WTC11 (cell line): ENCODE measurements at regions not wholly inside any gene's neighbourhood (a gene's known extent, or its start where the extent isn't known, plus 50 kb on each side); places are given as distances from the start of the nearest gene placed in this dataset.

Experiments used
- ATAC-seq: fragments of 200-7000 bp; cut with Tn5 transposase; 2 replicates; pipeline ENCODE4 v1.10.0; 2021; ENCODE audit warnings: mild to moderate bottlenecking, moderate library complexity
- CTCF ChIA-PET: fragments of 300-600 bp; sonication (Branson Sonifier 250); formaldehyde crosslinking; loops from one replicate; lab custom pipeline; 2021; ENCODE audit warnings: antibody characterized with exemption; lab: Charles Lee
- POLR2A ChIA-PET: fragments of 350-600 bp; sonication (Branson Sonifier 250); formaldehyde crosslinking; loops from one replicate; lab custom pipeline; 2021; ENCODE audit warnings: antibody characterized with exemption; lab: Charles Lee
- DNase-seq: peaks from one replicate; pipeline ENCODE4 v3.0.0; 2021; ENCODE audit warnings: low spot score
- H3K27ac Mint-ChIP-seq: 2 replicates; pipeline ENCODE4 v1.8.0; 2021; ENCODE audit warnings: mixed read lengths
- H3K27me3 Mint-ChIP-seq: 2 replicates; pipeline ENCODE4 v1.8.0; 2021; ENCODE audit warnings: low read depth, mild to moderate bottlenecking, moderate library complexity, mixed read lengths
- H3K36me3 Mint-ChIP-seq: 2 replicates; pipeline ENCODE4 v1.8.0; 2021; ENCODE audit warnings: mixed read lengths
- H3K4me1 Mint-ChIP-seq: 2 replicates; pipeline ENCODE4 v1.8.0; 2022; ENCODE audit warnings: mixed read lengths
- H3K4me3 Mint-ChIP-seq: 2 replicates; pipeline ENCODE4 v1.8.0; 2021; ENCODE audit warnings: mild to moderate bottlenecking, moderate library complexity, mixed read lengths
- H3K9me3 Mint-ChIP-seq: 2 replicates; pipeline ENCODE4 v1.8.0; 2021; ENCODE audit warnings: mixed read lengths
- CREM ChIP-seq: sonication (generic); formaldehyde crosslinking; IDR thresholded peaks from 2 replicates; pipeline ENCODE4 v1.8.1; 2022; ENCODE audit warnings: mild to moderate bottlenecking, missing genetic modification reagents, moderate library complexity
- CTCF ChIP-seq: fragments of 200-600 bp; IDR thresholded peaks from 2 replicates; pipeline ENCODE4 v1.8.0; 2022; ENCODE audit warnings: antibody characterized with exemption
- FOXP4 ChIP-seq: sonication (generic); formaldehyde crosslinking; IDR thresholded peaks from 2 replicates; pipeline ENCODE4 v1.8.0; 2022; ENCODE audit warnings: mild to moderate bottlenecking, missing genetic modification reagents
- JUN ChIP-seq: sonication (generic); formaldehyde crosslinking; IDR thresholded peaks from 2 replicates; pipeline ENCODE4 v1.8.0; 2023; ENCODE audit warnings: mild to moderate bottlenecking, missing genetic modification reagents
- KAT7 ChIP-seq: sonication (generic); formaldehyde crosslinking; IDR thresholded peaks from 2 replicates; pipeline ENCODE4 v1.8.1; 2023; ENCODE audit warnings: missing genetic modification reagents, mild to moderate bottlenecking, borderline replicate concordance
- NFATC4 ChIP-seq: fragments of 250-450 bp; sonication (Bioruptor Pico); IDR thresholded peaks from 2 replicates; pipeline ENCODE4 v1.9.0; 2021; ENCODE audit warnings: mild to moderate bottlenecking
- NFE2L1 ChIP-seq: sonication (generic); formaldehyde crosslinking; IDR thresholded peaks from 2 replicates; pipeline ENCODE4 v1.8.1; 2023; ENCODE audit warnings: missing genetic modification reagents
- NFYB ChIP-seq: sonication (generic); formaldehyde crosslinking; conservative IDR thresholded peaks from 2 replicates; pipeline ENCODE4 v1.8.0; 2022; ENCODE audit warnings: low read depth, missing genetic modification reagents
- PRDM15 ChIP-seq: sonication (generic); formaldehyde crosslinking; IDR thresholded peaks from 2 replicates; pipeline ENCODE4 v1.8.0; 2022; ENCODE audit warnings: missing genetic modification reagents
- PREB ChIP-seq: sonication (generic); formaldehyde crosslinking; IDR thresholded peaks from 2 replicates; pipeline ENCODE4 v1.8.1; 2022; ENCODE audit warnings: mild to moderate bottlenecking, missing genetic modification reagents, moderate library complexity, borderline replicate concordance
- PRRX2 ChIP-seq: fragments of 250-450 bp; sonication (Bioruptor Pico); IDR thresholded peaks from 2 replicates; pipeline ENCODE4 v1.8.0; 2021; ENCODE audit warnings: mild to moderate bottlenecking
- SP1 ChIP-seq: sonication (generic); formaldehyde crosslinking; conservative IDR thresholded peaks from 2 replicates; pipeline ENCODE4 v1.8.1; 2022; ENCODE audit warnings: missing genetic modification reagents
- STAT6 ChIP-seq: sonication (generic); formaldehyde crosslinking; conservative IDR thresholded peaks from 2 replicates; pipeline ENCODE4 v1.8.1; 2023; ENCODE audit warnings: mild to moderate bottlenecking, low read depth, missing genetic modification reagents, moderate library complexity
- TEAD1 ChIP-seq: sonication (generic); formaldehyde crosslinking; IDR thresholded peaks from 2 replicates; pipeline ENCODE4 v1.8.0; 2022; ENCODE audit warnings: mild to moderate bottlenecking, missing genetic modification reagents
- ZNF138 ChIP-seq: sonication (generic); formaldehyde crosslinking; conservative IDR thresholded peaks from 2 replicates; pipeline ENCODE4 v1.8.1; 2022; ENCODE audit warnings: mild to moderate bottlenecking, moderate library complexity, missing genetic modification reagents
- ZNF263 ChIP-seq: sonication (generic); formaldehyde crosslinking; IDR thresholded peaks from 2 replicates; pipeline ENCODE4 v1.8.1; 2022; ENCODE audit warnings: low read depth, mild to moderate bottlenecking, moderate library complexity, missing genetic modification reagents
- TF ChIP-seq, protein P1 (sequence below): fragments of 250-450 bp; sonication (Bioruptor Pico); conservative IDR thresholded peaks from 2 replicates; pipeline ENCODE4 v1.9.0; 2021; ENCODE audit warnings: mild to moderate bottlenecking
- TF ChIP-seq, protein P2 (sequence below): sonication (generic); formaldehyde crosslinking; conservative IDR thresholded peaks from 2 replicates; pipeline ENCODE4 v1.8.1; 2022; ENCODE audit warnings: mild to moderate bottlenecking, missing genetic modification reagents

DNA sequence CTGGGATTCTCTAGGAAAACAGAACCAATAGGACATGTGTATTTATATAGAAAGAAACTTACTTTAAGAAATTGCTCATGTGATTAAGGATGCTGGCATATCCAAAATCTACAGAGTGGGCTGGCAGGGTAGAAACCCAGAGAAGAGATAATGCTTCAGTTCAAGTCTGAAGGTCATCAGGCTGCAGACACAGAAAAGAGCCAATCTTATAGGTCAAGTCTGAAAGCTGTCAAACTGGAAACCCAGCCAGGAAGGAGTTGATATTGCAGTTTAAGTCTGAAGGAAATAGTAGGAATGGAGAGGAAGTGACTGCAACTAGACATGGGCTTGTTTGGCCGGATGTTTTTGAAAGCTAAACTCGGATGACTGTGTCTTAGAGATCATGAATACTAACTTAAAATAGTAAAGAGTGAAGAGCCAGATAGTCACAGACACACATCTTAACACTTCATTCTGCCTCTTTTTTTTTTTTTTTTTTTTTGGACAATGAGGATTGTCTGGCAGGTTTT lies 125.3 kb upstream of the GPC6 start (continued):
- TF ChIP-seq, protein P1, sequence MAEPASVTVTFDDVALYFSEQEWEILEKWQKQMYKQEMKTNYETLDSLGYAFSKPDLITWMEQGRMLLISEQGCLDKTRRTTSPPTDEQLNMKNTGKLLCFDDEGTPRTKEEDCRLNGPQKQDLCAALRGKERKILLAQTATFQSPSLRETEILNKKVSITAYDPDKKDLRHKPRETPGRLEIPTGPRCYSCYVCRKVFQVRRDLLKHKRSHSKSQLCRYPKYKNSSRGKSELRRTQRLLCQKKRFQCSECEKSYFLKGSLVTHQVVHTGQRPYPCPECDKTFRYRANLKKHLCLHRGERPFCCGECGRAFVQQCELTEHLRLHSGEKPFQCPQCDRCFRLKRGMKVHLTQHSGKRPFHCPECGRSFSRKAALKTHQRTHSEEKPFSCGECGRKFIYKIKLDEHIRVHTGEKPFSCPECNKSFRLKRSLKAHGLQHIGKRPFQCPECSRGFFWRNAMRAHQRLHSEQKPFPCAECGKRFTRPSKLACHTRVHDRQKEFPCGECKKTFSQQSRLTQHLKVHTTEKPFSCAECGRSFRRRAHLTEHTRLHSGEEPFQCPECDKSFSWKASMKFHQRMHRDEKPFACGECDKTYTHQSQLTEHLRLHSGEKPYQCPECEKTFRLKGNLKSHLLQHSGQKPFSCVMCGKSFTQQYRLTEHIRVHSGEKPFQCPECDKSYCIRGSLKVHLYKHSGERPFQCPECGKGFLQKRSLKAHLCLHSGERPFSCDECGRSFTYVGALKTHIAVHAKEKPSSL (CRISPR knock-in tag): no peak

DNA sequence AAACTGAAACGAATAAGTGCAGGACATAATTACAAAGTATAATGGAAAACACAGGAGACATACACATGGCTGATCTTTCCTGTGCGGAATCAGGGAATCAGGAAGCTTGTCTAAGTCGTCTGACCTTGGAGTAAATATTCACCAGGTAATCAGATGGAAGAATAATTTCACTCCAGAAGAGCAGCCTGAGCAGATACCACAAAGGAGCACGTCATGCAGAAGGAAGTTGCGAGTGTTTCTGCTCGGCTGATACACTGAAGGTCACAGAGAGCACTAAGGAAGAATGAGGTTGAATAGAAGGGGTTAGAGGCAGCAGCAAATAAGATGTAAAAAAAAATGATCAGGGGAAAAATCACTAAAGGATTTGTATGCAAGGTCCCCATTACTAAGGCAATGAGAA lies 122.3 kb upstream of the GPC6 start:
- H3K9me3 Mint-ChIP-seq: peaks cover 8% of the 10 kb centered on the region
- TF ChIP-seq FOXP4 (CRISPR knock-in tag) (no peak), ZNF138 (CRISPR knock-in tag) (no peak), STAT6 (CRISPR knock-in tag) (no peak), TEAD1 (no peak), CTCF (no peak), NFE2L1 (CRISPR knock-in tag) (no peak)
- no peak for ATAC-seq

GRCh38 chr13:93108111-93108601 lies 118.5 kb upstream of the GPC6 start:
- no peak overlapping the region for H3K4me3 Mint-ChIP-seq
- H3K27me3 Mint-ChIP-seq: no peaks in the 10 kb centered on the region
- peaks cover 5% of the 10 kb centered on the region for H3K9me3 Mint-ChIP-seq
- ChIA-PET POLR2A (no interaction called here), CTCF (no interaction called here)
- ATAC-seq (no peak), DNase-seq (no peak)
- H3K27ac Mint-ChIP-seq: no peak overlapping the region
- H3K36me3 Mint-ChIP-seq: no peaks in the 10 kb centered on the region
- peaks cover 12% of the 10 kb centered on the region for H3K4me1 Mint-ChIP-seq
- no peak for TF ChIP-seq NFATC4 (CRISPR knock-in tag)
- TF ChIP-seq JUN: no peak
- no peak for TF ChIP-seq PRRX2 (CRISPR knock-in tag)
- TF ChIP-seq PRDM15 (CRISPR knock-in tag): no peak
- no peak for TF ChIP-seq PREB (CRISPR knock-in tag)
- TF ChIP-seq KAT7 (CRISPR knock-in tag): no peak
- no peak for TF ChIP-seq CREM
- TF ChIP-seq SP1 (CRISPR knock-in tag): no peak
- TF ChIP-seq, protein P2, sequence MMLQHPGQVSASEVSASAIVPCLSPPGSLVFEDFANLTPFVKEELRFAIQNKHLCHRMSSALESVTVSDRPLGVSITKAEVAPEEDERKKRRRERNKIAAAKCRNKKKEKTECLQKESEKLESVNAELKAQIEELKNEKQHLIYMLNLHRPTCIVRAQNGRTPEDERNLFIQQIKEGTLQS: no peak
- TF ChIP-seq NFYB (CRISPR knock-in tag): no peak
- no peak for TF ChIP-seq ZNF263 (CRISPR knock-in tag)

More for the DNA sequence above, 122.3 kb upstream of the GPC6 start:
- H3K4me3 Mint-ChIP-seq: no peak overlapping the region
- no peaks in the 10 kb centered on the region for H3K27me3 Mint-ChIP-seq
- H3K27ac Mint-ChIP-seq: no peak overlapping the region
- ChIA-PET POLR2A (no interaction called here), CTCF (no interaction called here)
- DNase-seq: no peak
- peaks cover 12% of the 10 kb centered on the region for H3K4me1 Mint-ChIP-seq
- H3K36me3 Mint-ChIP-seq: no peaks in the 10 kb centered on the region
